ENCODE measurements at regions not wholly inside any gene's neighbourhood (a gene's known extent, or its start where the extent isn't known, plus 50 kb on each side); places are given as distances from the start of the nearest gene placed in this dataset.

DNA sequence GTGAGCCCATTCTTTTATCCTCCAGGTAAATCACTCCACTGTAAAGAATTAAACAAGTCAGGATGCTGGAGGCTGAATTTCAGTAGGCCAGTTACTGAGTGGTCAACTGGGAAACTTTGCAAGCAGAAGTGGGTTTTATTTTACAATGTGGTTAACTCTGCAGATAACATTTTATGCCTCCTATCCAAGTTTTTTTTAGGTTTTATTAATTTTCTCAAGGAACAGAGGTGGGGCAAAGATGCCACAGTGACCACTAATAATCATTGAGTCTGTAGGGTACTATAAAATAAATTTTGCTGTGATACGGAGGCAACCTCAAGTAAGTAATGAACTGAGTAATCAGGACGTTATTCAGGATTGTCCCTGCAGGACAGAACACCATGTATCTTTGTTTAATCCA, 599.9 kb downstream of the METTL15 start:
- H3K4me1 ChIP-seq, result no peaks in the 10 kb centered on the region

DNA sequence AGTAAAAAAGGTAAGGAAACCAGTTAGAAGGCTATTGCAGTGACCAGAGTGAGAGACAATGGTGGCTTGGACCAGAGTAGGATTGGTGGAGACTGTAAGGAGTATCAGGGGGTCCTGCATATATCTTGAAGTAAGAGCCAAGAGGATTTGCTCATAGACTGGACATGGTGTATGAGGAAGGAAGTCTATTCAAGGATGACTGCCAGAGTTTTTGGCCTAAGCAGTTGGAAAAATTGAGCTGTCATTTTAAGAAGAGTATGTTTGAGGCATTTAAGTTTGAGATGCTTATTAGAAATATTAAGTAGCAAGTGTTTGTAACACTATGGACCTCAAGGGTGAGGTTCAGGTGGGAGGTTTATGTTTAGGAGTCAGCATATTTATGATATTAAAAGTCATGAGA, 596.6 kb downstream of the METTL15 start:
- Histone ChIP-seq H3K27me3 (ENCODE audit: low read depth) (peaks cover 6% of the 10 kb centered on the region), H3K4me3 (no peak overlapping the region), H3K4me1 (no peaks in the 10 kb centered on the region), H3K27ac (replicated peaks) (no peak overlapping the region), H3K9me3 (replicated peaks) (no peaks in the 10 kb centered on the region), H3K36me3 (no peaks in the 10 kb centered on the region)
- no peak for DNase-seq
- intact Hi-C loops (cut with micrococcal nuclease), result no loop called here
- TF ChIP-seq, protein P1, sequence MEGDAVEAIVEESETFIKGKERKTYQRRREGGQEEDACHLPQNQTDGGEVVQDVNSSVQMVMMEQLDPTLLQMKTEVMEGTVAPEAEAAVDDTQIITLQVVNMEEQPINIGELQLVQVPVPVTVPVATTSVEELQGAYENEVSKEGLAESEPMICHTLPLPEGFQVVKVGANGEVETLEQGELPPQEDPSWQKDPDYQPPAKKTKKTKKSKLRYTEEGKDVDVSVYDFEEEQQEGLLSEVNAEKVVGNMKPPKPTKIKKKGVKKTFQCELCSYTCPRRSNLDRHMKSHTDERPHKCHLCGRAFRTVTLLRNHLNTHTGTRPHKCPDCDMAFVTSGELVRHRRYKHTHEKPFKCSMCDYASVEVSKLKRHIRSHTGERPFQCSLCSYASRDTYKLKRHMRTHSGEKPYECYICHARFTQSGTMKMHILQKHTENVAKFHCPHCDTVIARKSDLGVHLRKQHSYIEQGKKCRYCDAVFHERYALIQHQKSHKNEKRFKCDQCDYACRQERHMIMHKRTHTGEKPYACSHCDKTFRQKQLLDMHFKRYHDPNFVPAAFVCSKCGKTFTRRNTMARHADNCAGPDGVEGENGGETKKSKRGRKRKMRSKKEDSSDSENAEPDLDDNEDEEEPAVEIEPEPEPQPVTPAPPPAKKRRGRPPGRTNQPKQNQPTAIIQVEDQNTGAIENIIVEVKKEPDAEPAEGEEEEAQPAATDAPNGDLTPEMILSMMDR (IDR thresholded peaks at IDR 0.05; ENCODE audit: borderline replicate concordance), result no peak

More for the DNA sequence above, 599.9 kb downstream of the METTL15 start:
- Histone ChIP-seq H3K27ac (replicated peaks) (no peak overlapping the region), H3K27me3 (ENCODE audit: low read depth) (no peaks in the 10 kb centered on the region), H3K9me3 (replicated peaks) (no peaks in the 10 kb centered on the region), H3K4me3 (no peak overlapping the region), H3K36me3 (no peaks in the 10 kb centered on the region)
- intact Hi-C loops (cut with micrococcal nuclease), result no loop called here
- no peak for DNase-seq
- TF ChIP-seq, protein P1 (IDR thresholded peaks at IDR 0.05; ENCODE audit: borderline replicate concordance), result no peak

DNA sequence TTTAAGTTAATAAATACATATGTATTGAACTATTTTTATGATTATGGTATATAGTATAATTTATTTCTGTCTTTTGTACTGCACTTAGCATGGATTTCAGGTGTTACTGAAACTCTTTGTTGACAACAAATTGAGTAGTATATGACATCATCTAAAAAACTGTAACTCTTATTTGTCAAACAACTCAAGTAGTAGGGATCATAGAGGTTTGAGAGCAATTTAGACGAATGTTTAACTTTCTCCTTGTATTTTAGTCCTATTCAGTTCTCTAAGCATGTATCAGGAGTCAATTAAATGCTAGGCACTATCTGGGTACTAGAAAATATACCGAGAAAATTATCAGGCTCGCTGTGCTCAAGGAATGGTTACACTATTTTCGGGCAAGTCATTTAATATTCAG, 595.2 kb downstream of the METTL15 start:
- H3K27me3 ChIP-seq (ENCODE audit: low read depth), result peaks cover 6% of the 10 kb centered on the region
- no peak for DNase-seq
- H3K4me3 ChIP-seq, result no peak overlapping the region
- H3K36me3 ChIP-seq, result no peaks in the 10 kb centered on the region
- intact Hi-C loops (cut with micrococcal nuclease), result no loop called here
- H3K9me3 ChIP-seq (replicated peaks), result no peaks in the 10 kb centered on the region
- TF ChIP-seq, protein P1 (IDR thresholded peaks at IDR 0.05; ENCODE audit: borderline replicate concordance), result no peak
- H3K27ac ChIP-seq (replicated peaks), result no peak overlapping the region
- H3K4me1 ChIP-seq, result no peaks in the 10 kb centered on the region

DNA sequence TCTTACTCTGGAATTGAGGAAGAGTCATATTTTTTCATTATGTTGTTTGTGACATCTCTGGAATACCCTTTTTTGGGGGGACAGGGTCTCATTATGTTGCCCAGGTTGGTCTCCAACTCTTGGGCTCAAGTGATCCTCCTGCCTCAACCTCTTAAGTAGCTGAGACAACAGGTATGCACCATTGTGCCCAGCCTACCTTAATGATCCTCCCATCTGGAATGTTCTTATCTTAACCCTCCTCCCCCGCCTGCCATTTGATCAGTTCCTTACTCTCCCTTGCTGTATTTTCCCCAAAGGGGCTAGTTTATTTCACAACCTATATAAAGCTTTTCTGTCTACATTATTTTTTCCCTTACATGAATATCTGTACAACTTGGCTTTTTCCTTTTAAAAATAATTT, 594.7 kb downstream of the METTL15 start:
- H3K36me3 ChIP-seq, result no peaks in the 10 kb centered on the region
- H3K9me3 ChIP-seq (replicated peaks), result no peaks in the 10 kb centered on the region
- H3K27ac ChIP-seq (replicated peaks), result no peak overlapping the region
- no peak for DNase-seq
- H3K4me3 ChIP-seq, result no peak overlapping the region
- intact Hi-C loops (cut with micrococcal nuclease), result no loop called here
- H3K27me3 ChIP-seq (ENCODE audit: low read depth), result peaks cover 6% of the 10 kb centered on the region
- TF ChIP-seq, protein P1 (IDR thresholded peaks at IDR 0.05; ENCODE audit: borderline replicate concordance), result no peak
- H3K4me1 ChIP-seq, result no peaks in the 10 kb centered on the region

DNA sequence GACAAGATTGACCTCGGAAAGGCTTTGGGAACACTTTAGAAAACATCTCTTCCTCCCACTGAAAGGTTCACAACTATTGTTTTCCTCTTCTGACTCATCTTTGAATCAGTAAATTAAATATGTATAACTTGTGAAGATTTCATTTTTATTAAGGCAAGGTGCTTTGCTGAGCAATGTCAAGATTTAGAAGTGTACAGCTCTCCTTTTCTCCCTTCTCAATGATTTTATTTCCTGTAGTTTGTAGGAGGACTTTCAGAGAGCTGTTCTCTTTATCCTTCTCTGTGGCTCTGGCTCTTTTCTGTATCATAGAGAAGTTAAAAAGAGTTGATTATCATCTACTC, 594.2 kb downstream of the METTL15 start:
- H3K4me1 ChIP-seq, result no peaks in the 10 kb centered on the region
- intact Hi-C loops (cut with micrococcal nuclease), result no loop called here
- H3K27ac ChIP-seq (replicated peaks), result no peak overlapping the region
- TF ChIP-seq, protein P1 (IDR thresholded peaks at IDR 0.05; ENCODE audit: borderline replicate concordance), result no peak
- H3K27me3 ChIP-seq (ENCODE audit: low read depth), result peaks cover 6% of the 10 kb centered on the region
- no peak for DNase-seq
- no peaks in the 10 kb centered on the region for H3K9me3 ChIP-seq (replicated peaks)
- no peaks in the 10 kb centered on the region for H3K36me3 ChIP-seq
- H3K4me3 ChIP-seq, result no peak overlapping the region

Data from left ventricle myocardium inferior (tissue), 1 donor.